ENCODE measurements at regions not wholly inside any gene's neighbourhood (a gene's known extent, or its start where the extent isn't known, plus 50 kb on each side); places are given as distances from the start of the nearest gene placed in this dataset.

DNA sequence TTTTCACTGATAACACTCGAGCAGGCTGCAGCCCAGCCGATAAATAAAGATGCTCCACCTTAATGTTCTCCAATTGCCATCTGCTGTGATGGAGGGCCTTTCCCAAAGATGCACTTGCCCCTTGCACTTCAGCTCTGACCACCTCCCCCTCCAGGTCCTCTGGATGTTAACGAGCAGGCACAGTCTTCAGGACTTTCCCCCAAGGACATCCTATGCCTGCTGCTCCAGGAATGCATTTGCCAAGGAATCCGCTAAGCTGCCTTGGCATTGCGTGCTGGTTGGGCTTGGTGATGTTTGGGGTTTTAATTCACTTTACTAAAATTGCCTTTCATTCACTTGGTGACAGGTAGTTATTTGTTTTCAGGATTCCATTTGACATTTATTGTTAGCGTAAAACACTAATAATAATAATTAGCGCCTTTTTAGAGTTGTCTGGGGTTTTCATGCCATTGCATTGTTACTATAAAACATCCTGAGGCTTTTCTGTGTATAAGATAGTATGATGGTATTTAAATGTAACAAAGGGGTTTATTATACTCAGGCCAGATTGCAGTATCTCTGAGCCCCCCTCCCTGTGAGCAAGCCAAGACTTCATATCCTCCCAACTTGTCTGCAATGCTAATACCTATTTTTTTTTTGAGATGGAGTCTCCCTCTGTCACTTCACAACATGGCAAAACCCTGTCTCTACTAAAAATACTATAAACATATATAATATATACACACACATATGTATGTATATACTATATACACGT lies 66.7 kb upstream of the TSHZ2 start:
- H3K9me3 ChIP-seq, result no peaks in the 10 kb centered on the region
- no peak for DNase-seq
- H3K4me3 ChIP-seq, result no peak overlapping the region
- no peak for TF ChIP-seq POLR2A (IDR thresholded peaks at IDR 0.05)
- TF ChIP-seq, protein P1, sequence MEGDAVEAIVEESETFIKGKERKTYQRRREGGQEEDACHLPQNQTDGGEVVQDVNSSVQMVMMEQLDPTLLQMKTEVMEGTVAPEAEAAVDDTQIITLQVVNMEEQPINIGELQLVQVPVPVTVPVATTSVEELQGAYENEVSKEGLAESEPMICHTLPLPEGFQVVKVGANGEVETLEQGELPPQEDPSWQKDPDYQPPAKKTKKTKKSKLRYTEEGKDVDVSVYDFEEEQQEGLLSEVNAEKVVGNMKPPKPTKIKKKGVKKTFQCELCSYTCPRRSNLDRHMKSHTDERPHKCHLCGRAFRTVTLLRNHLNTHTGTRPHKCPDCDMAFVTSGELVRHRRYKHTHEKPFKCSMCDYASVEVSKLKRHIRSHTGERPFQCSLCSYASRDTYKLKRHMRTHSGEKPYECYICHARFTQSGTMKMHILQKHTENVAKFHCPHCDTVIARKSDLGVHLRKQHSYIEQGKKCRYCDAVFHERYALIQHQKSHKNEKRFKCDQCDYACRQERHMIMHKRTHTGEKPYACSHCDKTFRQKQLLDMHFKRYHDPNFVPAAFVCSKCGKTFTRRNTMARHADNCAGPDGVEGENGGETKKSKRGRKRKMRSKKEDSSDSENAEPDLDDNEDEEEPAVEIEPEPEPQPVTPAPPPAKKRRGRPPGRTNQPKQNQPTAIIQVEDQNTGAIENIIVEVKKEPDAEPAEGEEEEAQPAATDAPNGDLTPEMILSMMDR (IDR thresholded peaks at IDR 0.05), result no peak
- no peaks in the 10 kb centered on the region for H3K36me3 ChIP-seq
- no peaks in the 10 kb centered on the region for H3K4me1 ChIP-seq
- H3K27ac ChIP-seq, result no peak overlapping the region
- H3K27me3 ChIP-seq, result no peaks in the 10 kb centered on the region

DNA sequence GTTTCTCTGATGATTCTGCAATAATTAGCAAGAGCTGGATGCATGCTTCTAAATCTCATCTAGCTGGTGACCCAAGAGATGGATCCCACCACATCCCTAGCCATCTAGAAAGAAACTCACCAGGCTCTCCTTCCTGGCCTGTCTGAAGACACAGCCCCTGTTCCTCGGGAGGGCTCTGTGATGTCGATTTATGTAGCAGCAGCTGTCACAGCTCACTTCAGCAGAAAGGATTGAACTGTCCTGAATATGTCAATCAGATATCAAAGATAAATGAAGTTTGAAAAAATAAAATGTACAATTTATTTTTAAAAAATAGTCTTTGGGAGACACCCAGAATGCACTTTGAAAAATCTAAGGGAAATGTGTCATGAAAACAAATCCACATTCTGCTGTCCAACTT lies 67.3 kb upstream of the TSHZ2 start:
- no peak for DNase-seq
- H3K27me3 ChIP-seq, result no peaks in the 10 kb centered on the region
- no peak for TF ChIP-seq POLR2A (IDR thresholded peaks at IDR 0.05)
- no peak overlapping the region for H3K27ac ChIP-seq
- H3K4me1 ChIP-seq, result no peaks in the 10 kb centered on the region
- no peak overlapping the region for H3K4me3 ChIP-seq
- no peaks in the 10 kb centered on the region for H3K36me3 ChIP-seq
- no peaks in the 10 kb centered on the region for H3K9me3 ChIP-seq

DNA sequence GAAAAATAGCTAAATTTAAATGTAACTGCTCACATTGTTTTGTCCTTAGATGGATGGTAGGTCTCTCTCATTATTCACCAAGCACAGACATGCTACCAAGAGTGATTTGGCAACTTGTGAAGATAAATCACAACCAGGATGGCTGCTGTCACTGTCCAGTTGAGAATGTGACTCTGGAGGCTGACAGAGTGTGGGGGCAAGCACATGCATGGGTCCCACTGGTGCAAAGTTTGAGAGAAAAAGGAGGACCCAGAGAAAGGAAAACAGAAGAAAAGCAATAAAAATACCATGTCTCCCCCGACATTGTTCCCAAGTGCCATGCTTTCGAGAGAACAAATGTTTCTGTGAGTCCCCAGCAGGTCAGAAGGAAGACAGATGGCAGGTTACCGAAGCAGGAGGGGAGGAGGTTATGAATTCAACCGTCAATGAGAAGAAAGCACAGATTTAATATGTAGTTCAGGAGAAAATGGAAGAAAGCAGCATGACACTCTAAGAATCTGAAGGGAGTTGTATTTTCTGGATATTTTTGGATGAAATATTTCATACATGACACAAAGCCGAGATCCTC lies 73.0 kb upstream of the TSHZ2 start:
- H3K27me3 ChIP-seq, result no peaks in the 10 kb centered on the region
- DNase-seq, result no peak
- H3K9me3 ChIP-seq, result no peaks in the 10 kb centered on the region
- no peak overlapping the region for H3K4me3 ChIP-seq
- no peaks in the 10 kb centered on the region for H3K36me3 ChIP-seq
- no peak overlapping the region for H3K27ac ChIP-seq
- TF ChIP-seq, protein P1 (IDR thresholded peaks at IDR 0.05), result no peak
- TF ChIP-seq POLR2A (IDR thresholded peaks at IDR 0.05), result no peak
- no peaks in the 10 kb centered on the region for H3K4me1 ChIP-seq

DNA sequence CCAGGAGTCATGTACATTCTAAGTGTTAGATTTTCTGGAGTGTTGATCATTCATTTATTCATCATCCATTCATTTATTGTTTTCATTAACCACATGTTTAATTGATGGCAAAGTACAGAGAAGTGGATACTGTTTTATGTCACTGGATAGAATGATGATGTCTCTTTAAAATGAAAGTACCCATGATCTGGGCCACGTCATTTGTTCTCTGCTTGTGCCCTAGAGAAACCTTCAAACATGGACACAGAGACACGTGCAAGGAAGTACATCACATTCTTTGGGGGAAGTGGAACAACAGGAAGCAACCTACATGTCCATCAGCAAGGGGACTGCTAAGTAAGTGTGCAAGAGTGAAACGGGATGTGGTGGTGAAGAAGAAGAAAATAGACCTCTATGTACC lies 75.8 kb upstream of the TSHZ2 start:
- Histone ChIP-seq H3K4me1 (no peaks in the 10 kb centered on the region), H3K4me3 (no peak overlapping the region), H3K36me3 (no peaks in the 10 kb centered on the region), H3K27me3 (no peaks in the 10 kb centered on the region), H3K27ac (no peak overlapping the region), H3K9me3 (no peaks in the 10 kb centered on the region)
- no peak for TF ChIP-seq POLR2A (IDR thresholded peaks at IDR 0.05)
- TF ChIP-seq, protein P1 (IDR thresholded peaks at IDR 0.05), result no peak
- no peak for DNase-seq

DNA sequence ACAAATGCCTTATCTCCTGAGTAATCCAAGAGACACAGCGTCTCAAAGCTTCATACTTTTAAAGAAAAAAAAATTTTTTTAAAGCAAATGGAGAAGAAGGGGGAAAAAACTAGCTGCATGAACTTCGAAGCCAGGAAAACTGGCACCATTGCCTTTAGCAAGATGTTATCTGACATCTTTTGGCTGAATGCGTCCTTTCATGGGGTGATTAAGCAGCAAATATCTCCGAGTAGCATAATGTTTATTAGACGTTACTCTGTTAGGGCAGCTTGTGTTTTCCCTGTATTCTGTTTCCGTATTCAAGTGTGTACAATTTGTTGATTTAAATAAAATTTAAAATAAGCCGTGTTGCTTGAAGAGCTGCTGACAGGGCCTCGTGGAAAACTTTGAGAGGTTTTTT lies 76.5 kb upstream of the TSHZ2 start:
- H3K36me3 ChIP-seq, result no peaks in the 10 kb centered on the region
- H3K27ac ChIP-seq, result no peak overlapping the region
- no peaks in the 10 kb centered on the region for H3K27me3 ChIP-seq
- no peak overlapping the region for H3K4me3 ChIP-seq
- no peak for TF ChIP-seq POLR2A (IDR thresholded peaks at IDR 0.05)
- TF ChIP-seq, protein P1 (IDR thresholded peaks at IDR 0.05), result no peak
- no peaks in the 10 kb centered on the region for H3K9me3 ChIP-seq
- no peak for DNase-seq
- no peaks in the 10 kb centered on the region for H3K4me1 ChIP-seq

DNA sequence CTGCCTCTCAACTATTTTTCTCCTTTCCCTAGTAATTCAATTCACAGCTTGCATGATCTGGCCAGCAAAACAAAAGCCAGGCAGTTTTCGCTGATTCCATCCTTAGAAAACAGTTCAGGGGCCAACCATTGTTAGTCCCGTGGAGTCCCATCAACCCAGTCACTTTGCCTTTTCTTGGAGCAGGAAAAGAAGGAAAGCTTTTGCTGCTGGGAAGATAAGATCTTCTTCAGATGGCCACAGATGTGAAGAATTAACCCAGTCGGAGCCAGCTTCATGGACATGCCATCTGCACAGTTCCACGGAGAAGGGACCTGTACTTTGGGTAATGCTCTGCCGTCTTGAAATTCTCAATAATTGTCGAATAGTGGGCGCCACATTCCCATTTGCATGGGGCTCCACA lies 76.9 kb upstream of the TSHZ2 start:
- H3K27ac ChIP-seq, result no peak overlapping the region
- no peak for TF ChIP-seq POLR2A (IDR thresholded peaks at IDR 0.05)
- TF ChIP-seq, protein P1 (IDR thresholded peaks at IDR 0.05), result no peak
- no peaks in the 10 kb centered on the region for H3K9me3 ChIP-seq
- DNase-seq, result no peak
- no peaks in the 10 kb centered on the region for H3K27me3 ChIP-seq
- no peaks in the 10 kb centered on the region for H3K4me1 ChIP-seq
- no peaks in the 10 kb centered on the region for H3K36me3 ChIP-seq
- H3K4me3 ChIP-seq, result no peak overlapping the region

Measured in Peyer's patch (tissue), 4 donors.